ENCODE measurements at regions not wholly inside any gene's neighbourhood (a gene's known extent, or its start where the extent isn't known, plus 50 kb on each side); places are given as distances from the start of the nearest gene placed in this dataset.
"Not testable (repeated sequence)": the region's sequence is repeated elsewhere in the genome, so short reads cannot be mapped to it uniquely, and the experiment has no call there.

DNA sequence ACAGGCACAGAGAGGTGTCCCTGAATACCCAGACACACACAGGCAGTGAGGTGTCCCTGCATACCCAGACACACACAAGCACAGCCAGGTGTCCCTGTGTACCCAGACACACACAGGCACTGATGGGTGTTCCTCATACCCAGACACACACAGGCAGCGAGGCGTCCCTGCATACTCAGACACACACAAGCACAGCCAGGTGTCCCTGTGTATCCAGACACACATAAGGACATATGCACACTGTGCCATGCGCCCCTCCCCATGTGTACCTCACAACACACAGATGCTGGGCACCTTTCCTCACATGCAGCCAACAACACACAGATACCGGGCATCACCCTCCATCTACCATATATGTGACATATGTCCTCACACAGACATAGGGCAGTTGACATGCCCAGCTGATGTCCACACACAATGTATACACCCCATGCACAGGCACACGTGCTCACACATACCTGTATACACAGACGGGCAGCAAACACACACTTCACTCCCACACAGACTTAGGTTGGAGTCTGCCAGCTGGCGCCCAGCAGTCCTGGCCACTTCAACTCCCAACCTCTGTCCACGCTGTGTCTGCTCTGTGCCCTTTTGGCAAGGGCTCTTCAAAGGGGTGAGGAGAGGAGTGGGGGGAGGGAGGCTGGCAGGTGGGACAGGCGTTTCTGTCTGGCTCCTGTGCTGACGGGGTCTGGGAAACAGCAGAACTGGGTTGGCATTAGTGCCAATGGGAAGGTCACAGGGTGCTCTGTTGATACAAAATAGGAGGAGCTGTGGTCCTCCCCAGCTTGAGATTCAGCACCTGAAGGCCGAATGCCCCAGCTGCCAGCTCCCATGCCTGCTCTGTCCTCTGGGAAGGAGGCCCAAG lies 69.4 kb upstream of the ALX4 start:
- H3K4me3 Mint-ChIP-seq: no peak overlapping the region
- no peaks in the 10 kb centered on the region for H3K36me3 Mint-ChIP-seq (ENCODE audit: low read depth)
- DNase-seq (no peak), ATAC-seq (no peak)
- no peaks in the 10 kb centered on the region for H3K4me1 Mint-ChIP-seq
- H3K9me3 ChIP-seq (ENCODE audit: control insufficient read depth, low read length, poor library complexity, severe bottlenecking): no peaks in the 10 kb centered on the region
- H3K27ac Mint-ChIP-seq: no peak overlapping the region
- H3K27me3 Mint-ChIP-seq: peaks cover 33% of the 10 kb centered on the region

- no peak for DNase-seq
- no peak overlapping the region for H3K27ac Mint-ChIP-seq
- no peak overlapping the region for H3K4me3 Mint-ChIP-seq
- H3K4me1 Mint-ChIP-seq: no peaks in the 10 kb centered on the region
- no peak for ATAC-seq
- no peaks in the 10 kb centered on the region for H3K36me3 Mint-ChIP-seq (ENCODE audit: low read depth)
- H3K9me3 ChIP-seq (ENCODE audit: control insufficient read depth, low read length, poor library complexity, severe bottlenecking): no peaks in the 10 kb centered on the region
- peaks cover 37% of the 10 kb centered on the region for H3K27me3 Mint-ChIP-seq
These were observed 70.0 kb upstream of the ALX4 start for GRCh38 chr11:44380009-44380313.

DNA sequence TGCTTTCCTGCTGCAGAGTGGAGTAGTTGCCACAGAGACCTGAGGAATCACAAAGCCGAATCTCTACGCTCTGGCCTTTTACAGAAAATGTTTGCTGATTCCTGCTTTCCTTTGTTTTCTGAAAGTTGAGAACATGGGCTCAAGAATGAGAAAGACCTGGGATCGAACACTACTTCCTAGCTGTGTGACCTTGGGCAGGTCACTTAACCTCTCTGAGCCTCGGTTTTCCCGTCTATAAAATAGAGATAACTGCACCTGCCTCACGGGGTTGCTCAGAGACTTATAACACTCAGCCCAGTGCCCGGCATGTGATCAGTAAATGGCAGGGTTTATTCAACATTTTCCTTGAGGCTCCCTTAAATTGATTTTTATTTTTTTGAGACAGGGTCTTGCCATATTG lies 70.9 kb upstream of the ALX4 start:
- Mint-ChIP-seq H3K27me3 (peaks cover 46% of the 10 kb centered on the region), H3K4me1 (no peaks in the 10 kb centered on the region), H3K27ac (no peak overlapping the region), H3K4me3 (no peak overlapping the region), H3K36me3 (ENCODE audit: low read depth) (no peaks in the 10 kb centered on the region)
- H3K9me3 ChIP-seq (ENCODE audit: control insufficient read depth, low read length, poor library complexity, severe bottlenecking): no peaks in the 10 kb centered on the region
- ATAC-seq: no peak
- no peak for DNase-seq

- no peaks in the 10 kb centered on the region for H3K9me3 ChIP-seq (ENCODE audit: control insufficient read depth, low read length, poor library complexity, severe bottlenecking)
- ATAC-seq (no peak), DNase-seq (no peak)
- Mint-ChIP-seq H3K27ac (no peak overlapping the region), H3K4me1 (no peaks in the 10 kb centered on the region), H3K36me3 (ENCODE audit: low read depth) (no peaks in the 10 kb centered on the region), H3K4me3 (no peak overlapping the region), H3K27me3 (peaks cover 50% of the 10 kb centered on the region)
These were observed 71.3 kb upstream of the ALX4 start for GRCh38 chr11:44381261-44381660.

GRCh38 chr11:44382118-44382517 lies 72.2 kb upstream of the ALX4 start:
- Mint-ChIP-seq H3K36me3 (ENCODE audit: low read depth) (no peaks in the 10 kb centered on the region), H3K4me3 (no peak overlapping the region), H3K4me1 (no peaks in the 10 kb centered on the region), H3K27ac (no peak overlapping the region), H3K27me3 (peaks cover 59% of the 10 kb centered on the region)
- no peak for ATAC-seq
- no peak for DNase-seq
- H3K9me3 ChIP-seq (ENCODE audit: control insufficient read depth, low read length, poor library complexity, severe bottlenecking): no peaks in the 10 kb centered on the region

- no peaks in the 10 kb centered on the region for H3K4me1 Mint-ChIP-seq
- H3K36me3 Mint-ChIP-seq (ENCODE audit: low read depth): no peaks in the 10 kb centered on the region
These were observed 72.8 kb upstream of the ALX4 start for GRCh38 chr11:44382656-44383240.

DNA sequence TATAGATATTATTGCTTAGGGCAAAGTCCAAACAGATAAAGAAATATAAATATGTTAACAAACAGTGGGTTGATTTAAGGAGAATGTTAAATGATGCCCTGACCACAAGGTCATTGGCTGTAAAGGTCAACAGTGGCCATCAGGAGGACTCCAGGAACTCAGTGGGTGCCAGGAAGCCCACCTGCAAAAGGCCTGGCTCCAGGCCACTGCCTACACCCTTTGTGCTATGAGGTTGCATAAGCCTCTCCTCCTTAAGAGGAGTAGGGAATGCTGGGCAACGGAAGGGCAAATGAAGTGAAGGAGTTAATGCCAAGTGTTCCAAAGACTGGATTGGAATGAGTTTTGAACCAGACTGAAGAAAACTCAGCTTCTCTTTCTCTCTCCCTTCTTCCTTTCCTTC lies 73.3 kb upstream of the ALX4 start:
- H3K27me3 Mint-ChIP-seq: peaks cover 70% of the 10 kb centered on the region
- DNase-seq: no peak
- ATAC-seq: no peak

More at GRCh38 chr11:44382656-44383240, 72.8 kb upstream of the ALX4 start:
- DNase-seq: no peak
- Mint-ChIP-seq H3K4me3 (no peak overlapping the region), H3K27me3 (peaks cover 65% of the 10 kb centered on the region), H3K27ac (no peak overlapping the region)
- no peak for ATAC-seq
- no peaks in the 10 kb centered on the region for H3K9me3 ChIP-seq (ENCODE audit: control insufficient read depth, low read length, poor library complexity, severe bottlenecking)

DNA sequence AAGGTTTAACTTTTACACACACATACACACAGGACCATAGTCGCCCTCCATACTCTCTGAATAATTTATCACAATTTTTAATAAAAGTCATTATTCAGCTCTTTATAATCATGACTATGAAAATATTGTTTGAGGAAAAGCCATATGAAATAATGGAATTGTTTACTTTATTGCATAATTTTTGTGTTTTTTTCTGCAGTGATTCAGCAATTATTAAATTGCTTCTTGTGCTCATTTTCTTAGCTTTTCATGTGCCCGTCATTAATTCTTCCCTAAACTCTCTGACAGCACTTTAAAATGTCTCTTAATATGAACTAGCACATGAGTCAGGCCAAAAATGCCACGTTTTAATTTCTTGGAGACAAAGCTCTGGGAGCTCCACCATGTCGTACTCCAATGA lies 77.5 kb upstream of the ALX4 start:
- H3K36me3 Mint-ChIP-seq (ENCODE audit: low read depth): no peaks in the 10 kb centered on the region
- no peak overlapping the region for H3K27ac Mint-ChIP-seq
- peaks cover 57% of the 10 kb centered on the region for H3K27me3 Mint-ChIP-seq
- DNase-seq: no peak
- H3K4me1 Mint-ChIP-seq: no peaks in the 10 kb centered on the region
- no peak for ATAC-seq
- H3K9me3 ChIP-seq (ENCODE audit: control insufficient read depth, low read length, poor library complexity, severe bottlenecking): peaks cover 4% of the 10 kb centered on the region
- H3K4me3 Mint-ChIP-seq: no peak overlapping the region

More for the DNA sequence above, 73.3 kb upstream of the ALX4 start:
- Mint-ChIP-seq H3K4me1 (no peaks in the 10 kb centered on the region), H3K4me3 (no peak overlapping the region), H3K36me3 (ENCODE audit: low read depth) (no peaks in the 10 kb centered on the region), H3K27ac (no peak overlapping the region)
- H3K9me3 ChIP-seq (ENCODE audit: control insufficient read depth, low read length, poor library complexity, severe bottlenecking): no peaks in the 10 kb centered on the region

- no peak overlapping the region for H3K27ac Mint-ChIP-seq
- no peaks in the 10 kb centered on the region for H3K4me1 Mint-ChIP-seq
- ATAC-seq: no peak
- H3K27me3 Mint-ChIP-seq: peaks cover 53% of the 10 kb centered on the region
- DNase-seq: no peak
- peaks cover 4% of the 10 kb centered on the region for H3K9me3 ChIP-seq (ENCODE audit: control insufficient read depth, low read length, poor library complexity, severe bottlenecking)
- no peak overlapping the region for H3K4me3 Mint-ChIP-seq
- no peaks in the 10 kb centered on the region for H3K36me3 Mint-ChIP-seq (ENCODE audit: low read depth)
These were observed 77.9 kb upstream of the ALX4 start for GRCh38 chr11:44387825-44388224.

DNA sequence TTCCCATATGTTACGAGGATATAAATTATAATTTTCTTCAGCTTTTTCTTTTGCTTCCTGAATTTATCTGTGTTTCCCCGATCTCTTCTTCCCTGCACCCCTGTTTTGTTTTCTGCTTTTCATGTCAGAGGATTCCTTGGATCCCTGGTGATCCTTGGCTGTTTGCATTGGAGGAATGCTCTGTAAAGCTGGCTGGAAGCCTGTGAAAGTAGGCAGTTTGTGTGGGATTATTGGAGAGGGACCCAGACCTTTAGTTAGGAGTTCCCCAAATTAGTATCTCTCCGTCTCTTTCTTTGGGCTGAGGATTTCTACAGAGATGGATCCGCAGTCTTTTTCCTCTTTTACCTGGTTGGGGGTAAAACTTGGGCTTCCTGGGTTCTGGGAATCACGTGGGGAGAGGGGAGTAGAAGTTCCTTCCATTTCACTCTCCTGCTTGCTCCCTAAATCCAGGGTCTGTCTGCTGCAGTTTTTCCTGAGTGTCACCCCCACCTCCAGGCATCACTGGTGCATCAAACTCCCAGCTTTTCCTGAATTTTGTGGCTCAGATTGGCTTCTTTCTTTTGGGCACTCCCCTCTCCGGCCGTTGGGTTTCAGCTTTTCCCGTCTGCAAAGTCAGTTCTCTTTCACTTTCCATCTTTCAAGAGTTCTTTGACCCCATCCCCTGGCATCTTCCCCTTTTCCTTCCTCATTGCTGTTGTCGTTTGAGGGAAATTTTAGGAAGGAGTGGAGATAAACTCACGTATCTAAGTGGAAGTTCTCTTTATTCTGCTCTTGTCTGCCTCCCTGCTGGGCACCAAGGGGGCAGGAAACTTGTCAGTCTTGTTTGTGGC lies 79.1 kb upstream of the ALX4 start:
- no peak overlapping the region for H3K4me3 Mint-ChIP-seq

GRCh38 chr11:44389963-44390605 lies 80.1 kb upstream of the ALX4 start:
- peaks cover 4% of the 10 kb centered on the region for H3K9me3 ChIP-seq (ENCODE audit: control insufficient read depth, low read length, poor library complexity, severe bottlenecking)
- H3K27ac Mint-ChIP-seq: no peak overlapping the region
- H3K4me1 Mint-ChIP-seq: no peaks in the 10 kb centered on the region
- ATAC-seq (no peak), DNase-seq (no peak)
- H3K36me3 Mint-ChIP-seq (ENCODE audit: low read depth): no peaks in the 10 kb centered on the region
- no peak overlapping the region for H3K4me3 Mint-ChIP-seq
- H3K27me3 Mint-ChIP-seq: peaks cover 41% of the 10 kb centered on the region

More for the DNA sequence above, 79.1 kb upstream of the ALX4 start:
- Mint-ChIP-seq H3K27ac (no peak overlapping the region), H3K27me3 (peaks cover 46% of the 10 kb centered on the region), H3K36me3 (ENCODE audit: low read depth) (no peaks in the 10 kb centered on the region), H3K4me1 (no peaks in the 10 kb centered on the region)
- no peak for ATAC-seq
- DNase-seq: no peak
- H3K9me3 ChIP-seq (ENCODE audit: control insufficient read depth, low read length, poor library complexity, severe bottlenecking): peaks cover 4% of the 10 kb centered on the region

- H3K9me3 ChIP-seq (ENCODE audit: control insufficient read depth, low read length, poor library complexity, severe bottlenecking); ATAC-seq; H3K36me3 Mint-ChIP-seq (ENCODE audit: low read depth); DNase-seq; H3K4me1 Mint-ChIP-seq; H3K27ac Mint-ChIP-seq; H3K4me3 Mint-ChIP-seq: not testable (repeated sequence)
- H3K27me3 Mint-ChIP-seq: peaks cover 38% of the 10 kb centered on the region
These were observed 81.1 kb upstream of the ALX4 start for GRCh38 chr11:44391004-44391403.

DNA sequence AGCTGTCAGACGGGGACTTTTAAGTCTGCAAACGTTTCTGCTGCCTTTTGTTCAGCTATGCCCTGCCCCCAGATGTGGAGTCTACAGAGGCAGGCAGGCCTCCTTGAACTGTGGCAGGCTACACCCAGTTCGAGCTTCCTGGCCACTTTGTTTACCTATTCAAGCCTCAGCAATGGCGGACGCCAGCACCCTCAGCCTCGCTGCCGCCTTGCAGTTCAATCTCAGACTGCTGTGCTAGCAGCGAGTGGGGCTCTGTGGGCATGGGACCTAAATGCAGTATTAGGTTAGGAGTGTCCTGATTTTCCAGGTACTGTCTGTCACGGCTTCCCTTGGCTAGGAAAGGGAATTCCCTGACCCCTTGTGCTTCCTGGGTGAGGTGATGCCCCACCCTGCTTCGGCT lies 86.8 kb upstream of the ALX4 start:
- not testable (repeated sequence) for H3K4me3 Mint-ChIP-seq; H3K27ac Mint-ChIP-seq; H3K36me3 Mint-ChIP-seq (ENCODE audit: low read depth); H3K4me1 Mint-ChIP-seq; DNase-seq; H3K9me3 ChIP-seq (ENCODE audit: control insufficient read depth, low read length, poor library complexity, severe bottlenecking); ATAC-seq
- peaks cover 26% of the 10 kb centered on the region for H3K27me3 Mint-ChIP-seq
